Esophagus (tissue), 2 donors: ENCODE measurements at regions not wholly inside any gene's neighbourhood (a gene's known extent, or its start where the extent isn't known, plus 50 kb on each side); places are given as distances from the start of the nearest gene placed in this dataset.

Experiments used
- H3K27ac ChIP-seq, 2 donors: one replicate each; pipeline ENCODE4 v1.5.1; 2013; ENCODE audit warnings: low read depth in 2 of 2, mild to moderate bottlenecking in 2 of 2, inconsistent platforms in 1 of 2, low read length in 1 of 2, moderate library complexity in 1 of 2
- H3K27me3 ChIP-seq, 2 donors: one replicate each; pipeline ENCODE4 v1.6.1; 2013; ENCODE audit warnings: low read length in 2 of 2, control low read depth in 1 of 2, mild to moderate bottlenecking in 1 of 2; ENCODE audit not compliant: insufficient read depth in 2 of 2, control insufficient read depth in 1 of 2
- H3K36me3 ChIP-seq, 2 donors: one replicate each; pipeline ENCODE4 v1.6.1; 2013; ENCODE audit warnings: low read length in 1 of 2; ENCODE audit not compliant: control insufficient read depth in 2 of 2, insufficient read depth in 2 of 2
- H3K4me1 ChIP-seq, 2 donors: one replicate each; pipeline ENCODE4 v1.6.1; 2013; ENCODE audit warnings: low read length in 1 of 2; ENCODE audit not compliant: control insufficient read depth in 2 of 2, insufficient read depth in 2 of 2
- H3K4me3 ChIP-seq, 2 donors: one replicate each; pipeline ENCODE4 v1.5.1; 2013; ENCODE audit warnings: low read length in 2 of 2, mild to moderate bottlenecking in 2 of 2, low read depth in 1 of 2, moderate library complexity in 1 of 2
- H3K9me3 ChIP-seq, 2 donors: one replicate each; pipeline ENCODE4 v1.6.1; 2013; ENCODE audit warnings: mild to moderate bottlenecking in 2 of 2, low read depth in 1 of 2, low read length in 1 of 2, moderate library complexity in 1 of 2; ENCODE audit not compliant: control insufficient read depth in 2 of 2, insufficient read depth in 1 of 2
- WGBS, 2 donors: extraction: QIAGEN DNeasy Blood & Tissue Kit; methylation state at CpG; one replicate each; pipeline ENCODE4 v1.1.7; 2013; 5-methylcytosine and 5-hydroxymethylcytosine counted together
- donor health status: healthy with polysubstance abuse.
- donor health status: Bipolar disorder and iron deficiency.

DNA sequence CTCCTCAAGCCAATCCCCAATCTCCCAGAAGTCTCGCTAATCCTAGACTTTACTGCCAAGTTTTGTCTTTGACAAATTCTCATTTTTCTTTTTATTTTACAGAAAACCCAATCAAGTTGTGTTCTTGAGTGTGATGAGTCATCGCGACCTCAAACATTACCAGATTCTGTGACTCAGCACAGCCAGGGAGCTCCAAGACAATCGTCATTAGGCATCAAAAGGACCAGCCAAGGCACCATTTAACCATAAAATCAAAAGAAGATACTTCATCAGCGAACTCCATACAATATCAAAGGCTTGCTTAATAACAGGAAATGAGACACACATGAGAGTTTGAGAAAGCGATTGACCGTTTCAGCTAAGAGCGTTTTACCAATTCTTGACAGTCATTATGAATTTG is 146.2 kb upstream of the AGAP1 start:
- H3K4me3 ChIP-seq = no peak overlapping the region
- H3K27me3 ChIP-seq = no peaks in the 10 kb centered on the region
- no peaks in the 10 kb centered on the region for H3K36me3 ChIP-seq
- whole genome bisulfite sequencing, 2 donors = 51 to 63% methylated on average over 8 of the region's 8 CpGs
- peaks cover 0 to 9% of the 10 kb centered on the region in 2 donors for H3K4me1 ChIP-seq
- no peak overlapping the region for H3K27ac ChIP-seq
- H3K9me3 ChIP-seq = peaks cover 2 to 7% of the 10 kb centered on the region in 2 donors

DNA sequence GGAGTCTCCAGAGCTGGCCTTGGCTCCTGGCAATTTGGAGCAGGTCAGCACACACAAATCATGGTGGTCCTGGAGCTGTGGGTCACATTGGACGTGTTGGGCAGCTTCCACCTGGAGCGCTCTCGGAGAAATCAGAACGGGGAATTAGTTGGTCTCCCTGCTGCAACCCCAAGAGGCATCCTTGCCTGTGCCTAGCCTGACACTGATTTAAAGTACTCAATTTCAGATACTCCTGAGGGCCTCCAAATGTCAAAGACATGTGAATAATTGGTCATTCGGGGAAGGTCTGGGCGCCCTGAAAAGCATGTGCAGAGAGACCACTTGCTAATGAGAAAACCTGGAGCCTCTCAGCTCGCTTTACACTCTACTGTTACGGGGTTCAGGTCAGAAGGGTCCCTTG is 145.5 kb upstream of the AGAP1 start:
- Histone ChIP-seq H3K4me3 (no peak overlapping the region), H3K27me3 (no peaks in the 10 kb centered on the region), H3K9me3 (peaks cover 2 to 7% of the 10 kb centered on the region in 2 donors), H3K36me3 (no peaks in the 10 kb centered on the region), H3K27ac (no peak overlapping the region), H3K4me1 (peaks cover 0 to 9% of the 10 kb centered on the region in 2 donors)
- 87 to 91% methylated on average over 8 of the region's 8 CpGs for WGBS, 2 donors

GRCh38 chr2:235350234-235350633 is 143.6 kb upstream of the AGAP1 start:
- Histone ChIP-seq H3K27me3 (no peaks in the 10 kb centered on the region), H3K9me3 (peaks cover 0 to 2% of the 10 kb centered on the region in 2 donors), H3K27ac (no peak overlapping the region), H3K4me3 (no peak overlapping the region), H3K36me3 (no peaks in the 10 kb centered on the region), H3K4me1 (no peaks in the 10 kb centered on the region)
- WGBS, 2 donors = 88 to 90% methylated on average over 4 of the region's 4 CpGs

DNA sequence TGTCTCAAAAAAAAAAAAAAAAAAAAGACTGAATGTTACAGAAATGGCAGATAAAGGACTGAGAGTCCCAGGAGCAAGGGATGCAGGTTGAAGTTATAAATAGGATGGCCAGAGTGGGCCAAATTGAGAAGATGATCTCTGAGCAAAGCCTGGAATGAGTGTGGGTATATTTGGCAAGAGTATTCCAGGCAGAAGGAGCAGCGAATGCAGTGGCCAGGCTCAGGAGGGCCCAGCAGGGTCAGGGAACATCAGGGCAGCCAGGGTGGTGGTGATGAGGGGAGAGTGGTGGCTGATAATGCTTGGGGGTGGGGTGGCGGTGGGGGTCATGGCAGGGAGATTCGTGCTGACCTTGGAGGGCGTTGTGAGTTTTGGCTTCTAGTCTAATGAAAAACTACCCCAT is 141.3 kb upstream of the AGAP1 start:
- 75 to 84% methylated on average over 4 of the region's 4 CpGs for WGBS, 2 donors
- Histone ChIP-seq H3K36me3 (no peaks in the 10 kb centered on the region), H3K9me3 (no peaks in the 10 kb centered on the region), H3K4me1 (no peaks in the 10 kb centered on the region), H3K4me3 (no peak overlapping the region), H3K27ac (no peak overlapping the region), H3K27me3 (no peaks in the 10 kb centered on the region)

GRCh38 chr2:235357881-235358280 is 136.0 kb upstream of the AGAP1 start:
- no peaks in the 10 kb centered on the region for H3K27me3 ChIP-seq
- WGBS, 2 donors = 94 to 95% methylated on average over 17 of the region's 17 CpGs
- H3K4me1 ChIP-seq = peaks cover 0 to 6% of the 10 kb centered on the region in 2 donors
- no peak overlapping the region for H3K27ac ChIP-seq
- H3K4me3 ChIP-seq = no peak overlapping the region
- H3K36me3 ChIP-seq = no peaks in the 10 kb centered on the region
- no peaks in the 10 kb centered on the region for H3K9me3 ChIP-seq

DNA sequence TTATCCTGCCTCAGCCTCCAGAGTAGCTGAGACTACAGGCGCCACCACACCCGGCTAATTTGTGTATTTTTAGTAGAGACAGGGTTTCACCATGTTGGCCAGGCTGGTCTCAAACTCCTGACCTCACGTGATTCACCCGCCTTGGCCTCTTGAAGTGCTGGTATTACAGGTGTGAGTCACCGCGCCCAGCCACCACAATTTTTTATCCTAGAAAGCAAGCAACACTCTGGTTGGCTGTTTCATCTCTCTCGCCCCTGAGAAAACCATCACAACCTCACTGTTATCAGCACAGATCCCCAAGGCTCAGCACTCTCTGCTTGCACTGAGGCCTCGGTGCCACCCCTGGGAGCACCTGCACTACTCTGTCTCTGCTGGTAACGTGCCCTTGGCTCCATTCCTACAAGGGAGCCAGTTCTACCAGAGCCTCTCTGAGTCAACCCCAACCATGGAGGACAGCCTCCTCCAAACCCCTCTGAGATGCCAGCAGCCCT is 134.8 kb upstream of the AGAP1 start:
- no peaks in the 10 kb centered on the region for H3K9me3 ChIP-seq
- H3K4me1 ChIP-seq = peaks cover 0 to 6% of the 10 kb centered on the region in 2 donors
- no peaks in the 10 kb centered on the region for H3K36me3 ChIP-seq
- WGBS, 2 donors = 79 to 81% methylated on average over 9 of the region's 9 CpGs
- no peaks in the 10 kb centered on the region for H3K27me3 ChIP-seq
- H3K4me3 ChIP-seq = no peak overlapping the region
- H3K27ac ChIP-seq = peak overlapping the region in 1 of 2 donors; percentile 39

DNA sequence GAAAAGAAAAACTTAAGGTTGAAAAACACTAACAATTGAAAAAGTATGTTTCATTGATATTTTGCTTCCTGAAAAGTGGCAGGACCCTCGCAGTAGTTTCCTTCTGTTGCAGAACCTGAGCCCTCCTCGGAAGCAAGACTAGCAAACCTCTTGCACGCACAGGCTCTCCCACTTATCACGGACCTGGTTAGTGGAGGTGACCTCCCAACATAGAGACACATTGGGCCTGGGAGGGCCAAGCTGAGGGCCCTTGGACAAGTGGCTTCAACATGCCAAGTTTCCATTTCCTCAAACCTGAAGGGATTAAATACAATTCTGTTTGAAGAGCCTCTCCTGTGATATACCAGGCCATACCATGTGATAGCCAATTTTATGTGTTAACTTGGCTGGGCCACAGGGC is 133.4 kb upstream of the AGAP1 start:
- no peak overlapping the region for H3K4me3 ChIP-seq
- H3K9me3 ChIP-seq = no peaks in the 10 kb centered on the region
- no peaks in the 10 kb centered on the region for H3K27me3 ChIP-seq
- H3K4me1 ChIP-seq = peaks cover 0 to 6% of the 10 kb centered on the region in 2 donors
- WGBS, 2 donors = 94 to 96% methylated on average over 4 of the region's 4 CpGs
- H3K36me3 ChIP-seq = no peaks in the 10 kb centered on the region
- H3K27ac ChIP-seq = no peak overlapping the region

DNA sequence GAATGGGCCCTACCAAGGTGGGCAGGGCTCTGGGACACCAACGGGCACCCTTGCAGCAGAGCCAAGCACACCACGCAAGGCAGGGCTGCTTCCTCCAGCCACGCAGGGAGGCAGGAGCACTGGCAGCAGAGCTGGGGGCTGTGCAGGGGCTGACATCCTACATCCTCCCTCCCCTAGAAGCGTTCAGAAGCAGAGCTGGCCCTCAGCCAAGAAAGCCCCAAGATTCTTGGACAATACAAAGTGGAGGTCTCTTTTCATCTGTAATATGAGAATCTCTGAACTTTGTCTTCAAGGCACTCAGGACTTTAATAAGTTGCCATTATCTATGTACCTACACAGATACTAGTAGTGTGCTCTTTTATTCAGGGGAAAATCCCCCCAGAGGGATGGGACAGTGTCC is 128.1 kb upstream of the AGAP1 start:
- Histone ChIP-seq H3K27ac (no peak overlapping the region), H3K9me3 (peaks cover 0 to 2% of the 10 kb centered on the region in 2 donors), H3K36me3 (no peaks in the 10 kb centered on the region), H3K4me3 (no peak overlapping the region), H3K4me1 (no peaks in the 10 kb centered on the region), H3K27me3 (no peaks in the 10 kb centered on the region)
- WGBS, 2 donors = 66 to 70% methylated on average over 4 of the region's 4 CpGs

- no peaks in the 10 kb centered on the region for H3K4me1 ChIP-seq
- H3K36me3 ChIP-seq = no peaks in the 10 kb centered on the region
- H3K4me3 ChIP-seq = no peak overlapping the region
- 50 to 54% methylated on average over 6 of the region's 6 CpGs for WGBS, 2 donors
- no peaks in the 10 kb centered on the region for H3K27me3 ChIP-seq
- H3K27ac ChIP-seq = peak overlapping the region in 1 of 2 donors; percentile 38
- peaks cover 0 to 2% of the 10 kb centered on the region in 2 donors for H3K9me3 ChIP-seq
These were observed 127.5 kb upstream of the AGAP1 start for GRCh38 chr2:235366390-235366789.

- H3K36me3 ChIP-seq = no peaks in the 10 kb centered on the region
- H3K27ac ChIP-seq = peak overlapping the region in 1 of 2 donors; percentile 38
- H3K4me1 ChIP-seq = no peaks in the 10 kb centered on the region
- no peaks in the 10 kb centered on the region for H3K27me3 ChIP-seq
- WGBS, 2 donors = 51 to 53% methylated on average over 8 of the region's 8 CpGs
- peaks cover 0 to 2% of the 10 kb centered on the region in 2 donors for H3K9me3 ChIP-seq
- no peak overlapping the region for H3K4me3 ChIP-seq
These were observed 127.0 kb upstream of the AGAP1 start for GRCh38 chr2:235366807-235367206.
